Uterus (tissue), 2 donors: ENCODE measurements at regions not wholly inside any gene's neighbourhood (a gene's known extent, or its start where the extent isn't known, plus 50 kb on each side); places are given as distances from the start of the nearest gene placed in this dataset.

Experiments
- POLR2A ChIP-seq, 2 donors: fragments of 450-650 bp; IDR thresholded peaks; one replicate each; pipeline ENCODE4 v1.6.1; 2016; ENCODE audit warnings: antibody characterized with exemption in 2 of 2, mild to moderate bottlenecking in 1 of 2, moderate library complexity in 1 of 2
- TF ChIP-seq, protein P1 (sequence below), 4 experiments: fragments of 200-600 bp in 2 of 4; fragments of 450-650 bp in 2 of 4; sonication (generic) in 2 of 4; IDR thresholded peaks; one replicate each; pipeline ENCODE4 v1.5.1; 2016 to 2019; ENCODE audit warnings: antibody characterized with exemption in 4 of 4, mild to moderate bottlenecking in 2 of 4, moderate library complexity in 1 of 4

DNA sequence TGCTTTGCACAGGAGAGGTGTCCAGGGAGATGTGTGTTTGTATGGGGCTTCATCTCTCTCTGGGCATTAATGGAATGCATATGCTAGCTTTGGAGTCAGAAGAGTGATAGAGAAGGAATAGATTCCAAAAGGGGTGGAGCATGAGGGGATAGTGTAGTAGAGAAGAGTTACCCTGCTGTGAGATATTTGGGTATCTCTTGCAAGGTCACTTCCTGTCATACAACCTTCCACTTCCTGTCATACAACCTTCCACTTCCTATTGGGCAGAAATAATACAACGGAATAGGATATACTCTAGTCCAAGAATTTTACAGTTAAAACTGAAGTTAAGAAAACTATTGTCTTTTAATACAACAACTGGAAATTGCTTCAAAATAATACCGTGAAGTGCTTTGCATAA is 351.8 kb upstream of the FMN2 start:
- TF ChIP-seq, protein P1, sequence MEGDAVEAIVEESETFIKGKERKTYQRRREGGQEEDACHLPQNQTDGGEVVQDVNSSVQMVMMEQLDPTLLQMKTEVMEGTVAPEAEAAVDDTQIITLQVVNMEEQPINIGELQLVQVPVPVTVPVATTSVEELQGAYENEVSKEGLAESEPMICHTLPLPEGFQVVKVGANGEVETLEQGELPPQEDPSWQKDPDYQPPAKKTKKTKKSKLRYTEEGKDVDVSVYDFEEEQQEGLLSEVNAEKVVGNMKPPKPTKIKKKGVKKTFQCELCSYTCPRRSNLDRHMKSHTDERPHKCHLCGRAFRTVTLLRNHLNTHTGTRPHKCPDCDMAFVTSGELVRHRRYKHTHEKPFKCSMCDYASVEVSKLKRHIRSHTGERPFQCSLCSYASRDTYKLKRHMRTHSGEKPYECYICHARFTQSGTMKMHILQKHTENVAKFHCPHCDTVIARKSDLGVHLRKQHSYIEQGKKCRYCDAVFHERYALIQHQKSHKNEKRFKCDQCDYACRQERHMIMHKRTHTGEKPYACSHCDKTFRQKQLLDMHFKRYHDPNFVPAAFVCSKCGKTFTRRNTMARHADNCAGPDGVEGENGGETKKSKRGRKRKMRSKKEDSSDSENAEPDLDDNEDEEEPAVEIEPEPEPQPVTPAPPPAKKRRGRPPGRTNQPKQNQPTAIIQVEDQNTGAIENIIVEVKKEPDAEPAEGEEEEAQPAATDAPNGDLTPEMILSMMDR (IDR thresholded peaks at IDR 0.05): no peak
- no peak for TF ChIP-seq POLR2A (IDR thresholded peaks at IDR 0.05)
